H9 (cell line): ENCODE measurements at regions not wholly inside any gene's neighbourhood (a gene's known extent, or its start where the extent isn't known, plus 50 kb on each side); places are given as distances from the start of the nearest gene placed in this dataset.
A peak's percentile ranks its signal among the peaks of the same experiment; 100 is the strongest.

Experiments
- DNase-seq: peaks from one replicate; pipeline ENCODE4 v3.0.0-alpha.2; 2017
- H2AFZ ChIP-seq: one replicate; pipeline ENCODE4 v1.6.1; 2013; ENCODE audit warnings: mild to moderate bottlenecking, low read length, control low read depth, moderate library complexity
- H2AK5ac ChIP-seq: 2 replicates; pipeline ENCODE4 v1.6.1; 2013; ENCODE audit warnings: low read length, control low read depth, mixed read lengths; ENCODE audit not compliant: insufficient read length
- H2BK120ac ChIP-seq: one replicate; pipeline ENCODE4 v1.6.1; 2013; ENCODE audit warnings: low read depth, mild to moderate bottlenecking, low read length, control low read depth, inconsistent platforms; ENCODE audit not compliant: poor library complexity, severe bottlenecking
- H2BK12ac ChIP-seq: 2 replicates; pipeline ENCODE4 v1.6.1; 2013; ENCODE audit warnings: low read length, control low read depth, mixed read lengths, low read depth; ENCODE audit not compliant: insufficient read length
- H2BK15ac ChIP-seq: 2 replicates; pipeline ENCODE4 v1.6.1; 2013; ENCODE audit warnings: low read depth, low read length, control low read depth
- H2BK20ac ChIP-seq: one replicate; pipeline ENCODE4 v1.6.1; 2013; ENCODE audit warnings: low read depth, mild to moderate bottlenecking, low read length, control low read depth, inconsistent platforms; ENCODE audit not compliant: poor library complexity, severe bottlenecking
- H2BK5ac ChIP-seq: 2 replicates; pipeline ENCODE4 v1.6.1; 2013; ENCODE audit warnings: low read length, control low read depth, mixed read lengths; ENCODE audit not compliant: insufficient read length
- H3K14ac ChIP-seq: 2 replicates; pipeline ENCODE4 v1.6.1; 2013; ENCODE audit warnings: low read length, control low read depth; ENCODE audit not compliant: insufficient read depth
- H3K18ac ChIP-seq: 2 replicates; pipeline ENCODE4 v1.6.1; 2013; ENCODE audit warnings: low read depth, mild to moderate bottlenecking, mixed read lengths, low read length, control low read depth; ENCODE audit not compliant: insufficient read length
- H3K23ac ChIP-seq: 2 replicates; pipeline ENCODE4 v1.6.1; 2013; ENCODE audit warnings: low read length, control low read depth, mixed read lengths, low read depth; ENCODE audit not compliant: insufficient read length
- H3K23me2 ChIP-seq: 2 replicates; pipeline ENCODE4 v1.6.1; 2013; ENCODE audit warnings: low read depth, mild to moderate bottlenecking, mixed read lengths, low read length, control low read depth; ENCODE audit not compliant: insufficient read length, poor library complexity, severe bottlenecking
- H3K27ac ChIP-seq: 2 replicates; pipeline ENCODE4 v1.5.1; 2013; ENCODE audit warnings: low read length, control low read depth, mixed read lengths, low read depth; ENCODE audit not compliant: insufficient read length
- H3K27me3 ChIP-seq: 2 replicates; pipeline ENCODE4 v1.6.1; 2013; ENCODE audit warnings: low read length, control low read depth, inconsistent platforms; ENCODE audit not compliant: insufficient read depth
- H3K4ac ChIP-seq: 2 replicates; pipeline ENCODE4 v1.6.1; 2013; ENCODE audit warnings: low read depth, mild to moderate bottlenecking, control low read depth, inconsistent platforms, low read length, moderate library complexity
- H3K4me1 ChIP-seq: 2 replicates; pipeline ENCODE4 v1.6.1; 2013; ENCODE audit warnings: low read length, control low read depth, inconsistent platforms; ENCODE audit not compliant: insufficient read depth
- H3K4me2 ChIP-seq: 2 replicates; pipeline ENCODE4 v1.6.1; 2013; ENCODE audit warnings: low read length, control low read depth, mixed read lengths; ENCODE audit not compliant: insufficient read length, insufficient read depth
- H3K56ac ChIP-seq: 2 replicates; pipeline ENCODE4 v1.6.1; 2013; ENCODE audit warnings: low read depth, mild to moderate bottlenecking, mixed read lengths, low read length, control low read depth; ENCODE audit not compliant: insufficient read length
- H3K79me1 ChIP-seq: 2 replicates; pipeline ENCODE4 v1.6.1; 2013; ENCODE audit warnings: low read depth, mild to moderate bottlenecking, moderate library complexity, low read length, control low read depth, inconsistent platforms; ENCODE audit not compliant: insufficient read depth, poor library complexity, severe bottlenecking
- H3K79me2 ChIP-seq: 2 replicates; pipeline ENCODE4 v1.6.1; 2013; ENCODE audit warnings: low read length, control low read depth, inconsistent platforms; ENCODE audit not compliant: insufficient read depth
- H3K9ac ChIP-seq: 2 replicates; pipeline ENCODE4 v1.6.1; 2013; ENCODE audit warnings: low read length, control low read depth, mixed read lengths; ENCODE audit not compliant: insufficient read length; ENCODE audit errors: extremely low read depth
- H3K9me3 ChIP-seq: one replicate; pipeline ENCODE4 v1.6.1; 2013; ENCODE audit warnings: low read depth, low read length, inconsistent platforms; ENCODE audit not compliant: control insufficient read depth
- H3T11ph ChIP-seq: one replicate; pipeline ENCODE4 v1.6.1; 2013; ENCODE audit warnings: mild to moderate bottlenecking, low read length, control low read depth, inconsistent platforms
- H4K20me1 ChIP-seq: one replicate; pipeline ENCODE4 v1.6.1; 2013; ENCODE audit not compliant: control insufficient read depth, insufficient read length, insufficient read depth
- H4K5ac ChIP-seq: 2 replicates; pipeline ENCODE4 v1.6.1; 2013; ENCODE audit warnings: low read depth, mild to moderate bottlenecking, mixed read lengths, low read length, control low read depth; ENCODE audit not compliant: insufficient read length
- H4K8ac ChIP-seq: replicated peaks from 2 replicates; pipeline ENCODE4 v1.6.1; 2013; ENCODE audit warnings: low read length, control low read depth, mixed read lengths, low read depth; ENCODE audit not compliant: insufficient read length
- H4K91ac ChIP-seq: 2 replicates; pipeline ENCODE4 v1.6.1; 2013; ENCODE audit warnings: low read depth, mild to moderate bottlenecking, moderate library complexity, mixed read lengths, low read length, control low read depth; ENCODE audit not compliant: insufficient read length
- H3K27ac Mint-ChIP-seq, 3 experiments: 2 replicates in 2 of 3; 3 replicates in 1 of 3; pipeline ENCODE4 v1.8.0; 2020 to 2021; ENCODE audit warnings: mixed read lengths in 3 of 3, mild to moderate bottlenecking in 1 of 3, moderate library complexity in 1 of 3
- H3K27me3 Mint-ChIP-seq: 2 replicates; pipeline ENCODE4 v1.8.0; 2021; ENCODE audit warnings: low read depth, mild to moderate bottlenecking, moderate library complexity, mixed read lengths
- H3K36me3 Mint-ChIP-seq, 3 experiments: 2 replicates in 2 of 3; 3 replicates in 1 of 3; pipeline ENCODE4 v1.8.0; 2020 to 2021; ENCODE audit warnings: low read depth in 3 of 3, mixed read lengths in 3 of 3; ENCODE audit not compliant: insufficient read depth in 1 of 3
- H3K4me1 Mint-ChIP-seq, 2 experiments: 2 replicates each; pipeline ENCODE4 v1.8.0; 2020; ENCODE audit warnings: mixed read lengths in 2 of 2
- H3K4me3 Mint-ChIP-seq, 2 experiments: 2 replicates in 1 of 2; 3 replicates in 1 of 2; pipeline ENCODE4 v1.8.0; 2020 to 2021; ENCODE audit warnings: mild to moderate bottlenecking in 2 of 2, mixed read lengths in 2 of 2, moderate library complexity in 1 of 2
- H3K9me3 Mint-ChIP-seq, 2 experiments: 2 replicates in 1 of 2; 3 replicates in 1 of 2; pipeline ENCODE4 v1.8.0; 2020; ENCODE audit warnings: mild to moderate bottlenecking in 2 of 2, mixed read lengths in 2 of 2, moderate library complexity in 1 of 2
- CTCF ChIP-seq: fragments of 200-600 bp; sonication (generic); conservative IDR thresholded peaks from 3 replicates; pipeline ENCODE4 v1.8.0; 2021; ENCODE audit warnings: antibody characterized with exemption, mild to moderate bottlenecking
- WGBS: extraction: QIAGEN DNeasy Blood & Tissue Kit; methylation state at CpG from one replicate; pipeline ENCODE4 v1.1.7; 2013; ENCODE audit warnings: missing lambda C conversion rate, low lambda C conversion rate, mixed read lengths; ENCODE audit not compliant: insufficient read length; ENCODE audit errors: extremely low coverage; 5-methylcytosine and 5-hydroxymethylcytosine counted together

GRCh38 chr3:159765860-159766294 lies 222.8 kb upstream of the IL12A start:
- no peak overlapping the region for H3K27ac Mint-ChIP-seq
- H3K4me3 Mint-ChIP-seq: peak overlapping the region; percentile 86 to 91

More at GRCh38 chr3:159765860-159766294, 222.8 kb upstream of the IL12A start:
- Histone ChIP-seq H3K4ac (no peak overlapping the region), H3K27ac (no peak overlapping the region), H4K20me1 (peaks cover 2% of the 10 kb centered on the region), H3K9ac (no peak overlapping the region), H4K5ac (no peak overlapping the region), H2AK5ac (no peak overlapping the region), H2BK120ac (no peak overlapping the region), H3T11ph (no peak overlapping the region), H3K14ac (no peak overlapping the region), H3K4me2 (peak overlapping the region; percentile 94), H2BK5ac (no peak overlapping the region), H4K91ac (no peak overlapping the region), H2BK20ac (no peak overlapping the region), H3K79me2 (no peaks in the 10 kb centered on the region), H2BK12ac (no peak overlapping the region), H3K18ac (no peak overlapping the region), H3K4me1 (peaks cover 7% of the 10 kb centered on the region; the same call in 1 of the 2 replicates), H3K56ac (no peak overlapping the region), H3K79me1 (no peaks in the 10 kb centered on the region), H3K27me3 (no peaks in the 10 kb centered on the region; the same call in 1 of the 2 replicates), H3K9me3 (no peaks in the 10 kb centered on the region), H4K8ac (no peak overlapping the region), H3K23ac (no peak overlapping the region), H3K23me2 (peaks cover 19% of the 10 kb centered on the region), H2AFZ (no peak overlapping the region), H2BK15ac (no peak overlapping the region)
- WGBS: no CpG with 5 or more reads among the region's 5 CpGs
- Mint-ChIP-seq H3K36me3 (no peaks in the 10 kb centered on the region; a peak in 1 of 7 replicates), H3K4me1 (peaks cover 40 to 43% of the 10 kb centered on the region in 2 experiments), H3K27me3 (peaks cover 12% of the 10 kb centered on the region), H3K9me3 (no peaks in the 10 kb centered on the region)
- no peak for DNase-seq
- no peak for TF ChIP-seq CTCF
